MM.1S (cell line): ENCODE measurements at regions not wholly inside any gene's neighbourhood (a gene's known extent, or its start where the extent isn't known, plus 50 kb on each side); places are given as distances from the start of the nearest gene placed in this dataset.
"Not testable (repeated sequence)": the region's sequence is repeated elsewhere in the genome, so short reads cannot be mapped to it uniquely, and the experiment has no call there.

Source experiments
- DNase-seq: peaks from one replicate; pipeline ENCODE4 v3.0.0-alpha.2; 2015
- H2AFZ ChIP-seq: fragments of 300-600 bp; sonication (generic); 2 replicates; pipeline ENCODE4 v1.6.0; 2016; ENCODE audit warnings: antibody characterized with exemption, low read length
- H3F3A ChIP-seq: fragments of 300-600 bp; sonication (generic); 2 replicates; pipeline ENCODE4 v1.6.1; 2016; ENCODE audit warnings: mild to moderate bottlenecking, antibody characterized with exemption, low read length, moderate library complexity, mixed read lengths; ENCODE audit not compliant: insufficient read depth
- H3K27ac ChIP-seq: fragments of 300-600 bp; sonication (generic); 2 replicates; pipeline ENCODE4 v1.5.1; 2016; ENCODE audit warnings: mild to moderate bottlenecking, low read length
- H3K27me3 ChIP-seq: fragments of 300-600 bp; sonication (generic); replicated peaks from 2 replicates; pipeline ENCODE4 v1.6.0; 2016; ENCODE audit warnings: low read length; ENCODE audit not compliant: insufficient read depth
- H3K36me3 ChIP-seq: fragments of 300-600 bp; sonication (generic); replicated peaks from 2 replicates; pipeline ENCODE4 v1.6.1; 2016; ENCODE audit warnings: mild to moderate bottlenecking, low read length, mixed read lengths; ENCODE audit not compliant: insufficient read depth
- H3K4me1 ChIP-seq: fragments of 300-600 bp; sonication (generic); 2 replicates; pipeline ENCODE4 v1.6.1; 2016; ENCODE audit warnings: low read length, mixed read lengths
- H3K4me2 ChIP-seq: fragments of 300-600 bp; sonication (generic); 2 replicates; pipeline ENCODE4 v1.6.0; 2016; ENCODE audit warnings: low read depth, low read length
- H3K4me3 ChIP-seq: fragments of 300-600 bp; sonication (generic); 2 replicates; pipeline ENCODE4 v1.5.1; 2016; ENCODE audit warnings: low read length, mixed read lengths
- H3K79me2 ChIP-seq: fragments of 300-600 bp; sonication (generic); 2 replicates; pipeline ENCODE4 v1.6.1; 2016; ENCODE audit warnings: mixed run types, low read length, mixed read lengths
- H3K9ac ChIP-seq: fragments of 300-600 bp; sonication (generic); 2 replicates; pipeline ENCODE4 v1.6.1; 2016; ENCODE audit warnings: low read length, mixed read lengths
- H3K9me2 ChIP-seq: fragments of 300-600 bp; sonication (generic); replicated peaks from 2 replicates; pipeline ENCODE4 v1.6.1; 2016; ENCODE audit warnings: mild to moderate bottlenecking, low read length, mixed read lengths; ENCODE audit not compliant: insufficient read depth
- H3K9me3 ChIP-seq: fragments of 300-600 bp; sonication (generic); replicated peaks from 2 replicates; pipeline ENCODE4 v1.6.1; 2016; ENCODE audit warnings: mild to moderate bottlenecking, low read length, mixed read lengths; ENCODE audit not compliant: insufficient read depth
- H4K20me1 ChIP-seq: fragments of 300-600 bp; sonication (generic); 2 replicates; pipeline ENCODE4 v1.6.1; 2016; ENCODE audit warnings: mild to moderate bottlenecking, low read length, moderate library complexity, mixed read lengths; ENCODE audit not compliant: insufficient read depth
- CTCF ChIP-seq: fragments of 300-600 bp; sonication (generic); IDR thresholded peaks from 2 replicates; pipeline ENCODE4 v1.5.1; 2016; ENCODE audit warnings: antibody characterized with exemption, low read length, mixed read lengths
- EZH2 ChIP-seq: fragments of 300-600 bp; sonication (generic); optimal IDR thresholded peaks from 2 replicates; pipeline ENCODE3; 2017; ENCODE audit warnings: low read depth, mild to moderate bottlenecking, antibody characterized with exemption, low read length, mixed read lengths
- EZH2phosphoT487 ChIP-seq: fragments of 300-600 bp; sonication (generic); IDR thresholded peaks from 2 replicates; pipeline ENCODE4 v1.6.1; 2018; ENCODE audit warnings: antibody characterized with exemption, low read length

DNA sequence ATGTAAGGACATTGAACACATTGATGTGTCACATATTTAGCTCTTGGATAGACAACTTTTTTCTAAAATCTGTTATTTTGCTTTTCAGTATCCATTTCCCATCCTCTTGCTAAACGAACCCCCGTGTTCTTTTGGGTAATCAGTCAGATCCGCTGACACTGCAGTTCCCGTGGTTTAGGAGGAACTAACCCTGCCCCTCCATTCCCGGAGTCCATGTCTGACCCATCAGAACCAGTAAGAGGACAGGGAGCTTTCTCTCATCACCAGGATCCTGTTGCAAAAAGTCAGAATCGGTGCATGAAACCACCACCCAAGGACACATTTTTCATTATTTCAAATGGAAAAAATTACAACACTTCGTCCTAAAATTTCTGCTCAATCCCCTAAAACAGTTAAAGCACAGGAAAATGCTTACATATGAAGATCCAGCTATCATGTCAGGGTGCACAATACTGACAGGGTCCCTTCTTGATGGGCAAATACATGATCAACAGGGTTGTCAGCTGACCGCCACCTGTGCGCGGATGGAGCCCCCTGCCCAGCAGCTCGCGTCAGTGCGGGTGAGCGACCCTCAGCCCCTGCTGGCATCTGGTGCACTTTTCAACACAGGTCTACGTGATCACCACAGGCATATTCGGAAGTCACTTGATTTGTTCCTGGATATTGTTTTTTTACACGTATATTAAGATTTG, 276.8 kb downstream of the ADGRD1 start:
- Histone ChIP-seq H3K9ac (no peak overlapping the region), H3K4me2 (no peak overlapping the region)
- no peak for DNase-seq

DNA sequence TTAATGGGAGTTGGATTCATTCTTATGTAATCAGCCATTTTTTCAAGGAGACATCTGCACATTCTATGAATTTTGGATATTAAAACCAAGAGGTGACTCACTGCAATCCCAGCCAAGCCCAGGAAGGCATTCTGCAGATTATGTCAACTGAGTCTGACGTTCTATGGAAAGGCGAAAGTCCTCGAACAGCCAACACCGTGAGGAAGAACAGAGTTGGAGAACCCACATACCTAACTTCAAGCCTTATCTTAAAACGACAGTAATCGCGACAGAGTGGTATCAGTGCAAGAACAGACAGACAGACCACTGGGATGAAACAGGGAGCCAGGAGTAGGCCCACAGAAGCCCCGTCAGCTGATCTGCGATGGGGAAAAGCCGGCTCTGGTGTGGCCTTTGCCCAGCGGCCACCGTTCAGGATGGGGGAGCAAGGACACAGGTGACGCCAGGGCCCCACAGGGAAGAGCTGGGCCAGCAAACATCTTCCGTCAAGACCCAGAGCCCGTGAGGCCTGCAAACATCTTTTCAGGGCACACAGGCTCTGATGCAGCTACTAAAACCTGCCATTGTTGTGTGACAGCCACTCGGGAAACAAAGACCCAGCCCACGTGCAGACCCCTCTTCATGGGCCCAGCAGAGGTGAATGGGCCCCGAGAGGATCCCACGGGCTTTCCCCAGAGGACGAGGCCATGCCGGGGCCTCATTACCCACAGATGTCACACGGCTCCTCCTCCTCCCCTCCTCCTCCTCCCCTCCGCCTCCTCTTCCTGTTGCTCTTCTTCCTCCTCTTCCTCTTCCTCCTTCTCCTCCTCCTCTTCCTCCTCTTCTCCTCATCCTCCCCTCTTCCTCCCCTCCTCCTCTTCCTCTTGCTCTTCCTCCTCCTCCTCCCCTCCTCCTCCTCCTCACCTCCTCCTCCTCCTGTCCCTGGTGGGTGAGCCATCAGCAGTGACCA, 277.6 kb downstream of the ADGRD1 start:
- Histone ChIP-seq H3K9me2 (no peaks in the 10 kb centered on the region), H3K9ac (no peak overlapping the region), H3K9me3 (no peaks in the 10 kb centered on the region), H3F3A (no peaks in the 10 kb centered on the region), H3K4me2 (no peak overlapping the region), H3K36me3 (no peaks in the 10 kb centered on the region), H3K79me2 (no peaks in the 10 kb centered on the region), H3K27ac (no peak overlapping the region), H4K20me1 (no peaks in the 10 kb centered on the region), H3K4me3 (no peak overlapping the region), H3K4me1 (no peaks in the 10 kb centered on the region), H3K27me3 (no peaks in the 10 kb centered on the region), H2AFZ (no peak overlapping the region)
- DNase-seq: no peak
- TF ChIP-seq EZH2phosphoT487: no peak
- TF ChIP-seq EZH2: no peak
- TF ChIP-seq CTCF: no peak

More for the DNA sequence above, 276.8 kb downstream of the ADGRD1 start:
- Histone ChIP-seq H3K9me3 (no peaks in the 10 kb centered on the region), H3K36me3 (no peaks in the 10 kb centered on the region), H3K79me2 (no peaks in the 10 kb centered on the region), H3K27ac (no peak overlapping the region), H3K4me1 (no peaks in the 10 kb centered on the region), H4K20me1 (no peaks in the 10 kb centered on the region), H3F3A (no peaks in the 10 kb centered on the region), H3K27me3 (no peaks in the 10 kb centered on the region), H3K4me3 (no peak overlapping the region), H2AFZ (no peak overlapping the region), H3K9me2 (no peaks in the 10 kb centered on the region)
- TF ChIP-seq CTCF (no peak), EZH2phosphoT487 (no peak), EZH2 (no peak)

DNA sequence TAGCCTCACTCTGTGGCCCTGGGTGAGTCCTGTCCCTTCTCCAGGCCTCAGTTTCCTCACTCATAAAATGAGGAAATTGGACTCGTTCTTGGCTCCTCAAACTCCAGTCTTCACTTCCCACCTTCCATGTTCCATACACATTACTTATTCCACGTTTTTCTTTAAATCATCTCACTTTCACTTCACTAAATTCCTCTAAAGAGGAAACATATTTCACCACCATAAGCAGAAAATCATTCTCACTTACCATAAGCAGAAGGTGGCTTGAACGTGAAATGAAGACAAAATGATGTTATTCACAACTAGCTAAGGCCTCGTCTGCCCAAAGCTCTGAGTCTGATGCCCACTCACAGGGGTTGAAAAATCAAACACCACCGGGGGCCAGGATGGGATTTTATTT, 278.3 kb downstream of the ADGRD1 start:
- no peak for DNase-seq
- no peak overlapping the region for H3K4me3 ChIP-seq
- no peaks in the 10 kb centered on the region for H3K79me2 ChIP-seq
- H3K4me2 ChIP-seq: no peak overlapping the region
- H4K20me1 ChIP-seq: no peaks in the 10 kb centered on the region
- no peaks in the 10 kb centered on the region for H3K27me3 ChIP-seq
- H3K9me3 ChIP-seq: no peaks in the 10 kb centered on the region
- H3K9ac ChIP-seq: no peak overlapping the region
- no peaks in the 10 kb centered on the region for H3K36me3 ChIP-seq
- no peaks in the 10 kb centered on the region for H3K9me2 ChIP-seq
- no peaks in the 10 kb centered on the region for H3K4me1 ChIP-seq
- no peak for TF ChIP-seq CTCF
- no peak for TF ChIP-seq EZH2
- H3F3A ChIP-seq: no peaks in the 10 kb centered on the region
- no peak overlapping the region for H2AFZ ChIP-seq
- no peak overlapping the region for H3K27ac ChIP-seq

DNA sequence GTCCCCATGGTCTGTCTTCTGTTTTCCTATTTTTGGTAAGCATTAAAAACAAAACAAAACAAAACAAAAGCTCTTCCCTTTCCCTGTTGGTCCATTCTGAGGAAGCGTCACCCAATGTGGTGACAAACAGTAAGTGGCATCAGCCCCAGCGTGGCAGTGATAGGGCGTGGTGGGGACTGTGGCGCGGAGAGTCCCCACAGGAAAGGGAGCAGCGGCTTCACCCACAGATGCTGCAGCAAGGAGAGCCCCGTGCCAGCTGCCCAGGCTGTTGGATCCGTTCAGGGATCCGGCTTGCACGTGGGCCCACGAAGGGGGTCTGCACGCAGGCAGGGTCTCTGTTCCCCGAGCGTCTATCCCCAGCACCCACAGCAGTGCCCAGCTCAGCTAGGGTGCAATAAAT, 279.2 kb downstream of the ADGRD1 start:
- H3K9me2 ChIP-seq, H2AFZ ChIP-seq, H4K20me1 ChIP-seq, H3F3A ChIP-seq, DNase-seq, H3K9me3 ChIP-seq, H3K36me3 ChIP-seq, H3K4me2 ChIP-seq, H3K27ac ChIP-seq, H3K4me3 ChIP-seq, H3K79me2 ChIP-seq, H3K9ac ChIP-seq, H3K27me3 ChIP-seq, H3K4me1 ChIP-seq: not testable (repeated sequence)

DNA sequence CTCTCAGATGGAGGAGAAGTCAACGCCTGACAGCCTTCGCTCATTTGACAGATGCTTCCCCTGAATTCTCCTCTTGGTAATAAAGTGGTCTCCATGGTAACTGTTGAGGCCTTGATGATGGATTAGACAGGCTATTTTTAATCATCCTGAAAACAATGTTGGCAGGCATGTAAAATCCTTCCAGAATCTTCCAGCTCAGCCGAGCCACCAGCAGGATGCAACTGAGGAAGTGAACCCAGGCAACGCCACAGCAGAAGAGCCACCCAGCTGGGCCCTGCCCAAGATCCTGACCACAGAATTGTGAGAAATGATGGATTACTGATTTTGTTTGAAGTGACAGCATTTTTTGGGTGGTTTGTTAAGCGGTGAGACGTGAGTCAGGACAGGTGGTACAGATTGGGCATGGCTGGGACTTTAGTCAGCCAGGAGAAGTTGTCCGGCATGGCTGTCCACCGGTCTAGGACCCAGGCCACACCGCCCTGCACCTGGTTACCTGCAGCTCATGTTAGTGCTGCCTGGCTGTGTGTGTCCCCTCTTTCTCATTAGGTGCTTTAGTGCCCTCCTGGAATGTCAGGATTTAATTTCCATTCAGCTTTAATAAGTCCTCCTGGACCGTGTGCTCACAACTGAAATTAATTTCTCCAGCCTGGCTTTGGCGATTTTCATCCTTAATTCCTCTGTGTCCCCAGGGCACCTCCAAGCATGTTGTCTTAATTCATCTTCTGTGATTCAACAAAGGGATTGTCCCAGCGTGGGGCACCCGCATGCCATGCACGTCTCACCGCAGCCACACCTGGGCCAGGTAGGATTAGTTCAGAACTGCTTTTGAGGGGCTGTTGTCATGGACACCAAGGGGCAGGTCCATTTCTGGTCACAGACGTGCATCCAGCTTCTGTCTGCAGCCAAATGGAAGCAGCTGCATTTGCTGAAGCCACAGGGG, 280.4 kb downstream of the ADGRD1 start:
- not testable (repeated sequence) for H3K36me3 ChIP-seq, H2AFZ ChIP-seq, DNase-seq, H4K20me1 ChIP-seq, H3K9me3 ChIP-seq, H3K4me2 ChIP-seq, H3K27me3 ChIP-seq, H3F3A ChIP-seq, H3K4me3 ChIP-seq, H3K4me1 ChIP-seq, H3K9me2 ChIP-seq, H3K79me2 ChIP-seq, H3K9ac ChIP-seq, H3K27ac ChIP-seq
